VCaP (cell line): ENCODE measurements at regions not wholly inside any gene's neighbourhood (a gene's known extent, or its start where the extent isn't known, plus 50 kb on each side); places are given as distances from the start of the nearest gene placed in this dataset.

Experiments used
- H3K27ac ChIP-seq: fragments of 450-650 bp; 2 replicates; pipeline ENCODE4 v1.5.1; 2017
- CTCF ChIP-seq: fragments of 450-650 bp; conservative IDR thresholded peaks from 2 replicates; pipeline ENCODE4 v1.5.1; 2017; ENCODE audit warnings: mild to moderate bottlenecking, moderate library complexity

GRCh38 chr10:76615049-76615448 lies 1022.6 kb downstream of the KCNMA1 start:
- TF ChIP-seq CTCF: no peak

More at GRCh38 chr10:76615049-76615448, 1022.6 kb downstream of the KCNMA1 start:
- H3K27ac ChIP-seq: no peak overlapping the region
